WTC11 (cell line): ENCODE measurements at regions not wholly inside any gene's neighbourhood (a gene's known extent, or its start where the extent isn't known, plus 50 kb on each side); places are given as distances from the start of the nearest gene placed in this dataset.
"Not testable (repeated sequence)": the region's sequence is repeated elsewhere in the genome, so short reads cannot be mapped to it uniquely, and the experiment has no call there.

ENCODE experiments used
- ATAC-seq: fragments of 200-7000 bp; cut with Tn5 transposase; 2 replicates; pipeline ENCODE4 v1.10.0; 2021; ENCODE audit warnings: mild to moderate bottlenecking, moderate library complexity
- CTCF ChIA-PET: fragments of 300-600 bp; sonication (Branson Sonifier 250); formaldehyde crosslinking; loops from one replicate; lab custom pipeline; 2021; ENCODE audit warnings: antibody characterized with exemption; lab: Charles Lee
- POLR2A ChIA-PET: fragments of 350-600 bp; sonication (Branson Sonifier 250); formaldehyde crosslinking; loops from one replicate; lab custom pipeline; 2021; ENCODE audit warnings: antibody characterized with exemption; lab: Charles Lee
- DNase-seq: peaks from one replicate; pipeline ENCODE4 v3.0.0; 2021; ENCODE audit warnings: low spot score
- H3K27ac Mint-ChIP-seq: 2 replicates; pipeline ENCODE4 v1.8.0; 2021; ENCODE audit warnings: mixed read lengths
- H3K27me3 Mint-ChIP-seq: 2 replicates; pipeline ENCODE4 v1.8.0; 2021; ENCODE audit warnings: low read depth, mild to moderate bottlenecking, moderate library complexity, mixed read lengths
- H3K36me3 Mint-ChIP-seq: 2 replicates; pipeline ENCODE4 v1.8.0; 2021; ENCODE audit warnings: mixed read lengths
- H3K4me1 Mint-ChIP-seq: 2 replicates; pipeline ENCODE4 v1.8.0; 2022; ENCODE audit warnings: mixed read lengths
- H3K4me3 Mint-ChIP-seq: 2 replicates; pipeline ENCODE4 v1.8.0; 2021; ENCODE audit warnings: mild to moderate bottlenecking, moderate library complexity, mixed read lengths
- H3K9me3 Mint-ChIP-seq: 2 replicates; pipeline ENCODE4 v1.8.0; 2021; ENCODE audit warnings: mixed read lengths
- FOXK1 ChIP-seq: sonication (generic); formaldehyde crosslinking; IDR thresholded peaks from 2 replicates; pipeline ENCODE4 v1.8.0; 2022; ENCODE audit warnings: mild to moderate bottlenecking, moderate library complexity, missing genetic modification reagents
- GRHL2 ChIP-seq: fragments of 250-450 bp; sonication (Bioruptor Pico); IDR thresholded peaks from 2 replicates; pipeline ENCODE4 v1.8.0; 2022; ENCODE audit warnings: mild to moderate bottlenecking, moderate library complexity; ENCODE audit not compliant: insufficient replicate concordance, severe bottlenecking
- HMGA2 ChIP-seq: fragments of 250-450 bp; sonication (Bioruptor Pico); IDR thresholded peaks from 2 replicates; pipeline ENCODE4 v1.4.0; 2021; ENCODE audit warnings: mild to moderate bottlenecking, moderate library complexity
- PRRX2 ChIP-seq: fragments of 250-450 bp; sonication (Bioruptor Pico); IDR thresholded peaks from 2 replicates; pipeline ENCODE4 v1.8.0; 2021; ENCODE audit warnings: mild to moderate bottlenecking
- RELA ChIP-seq: sonication (generic); formaldehyde crosslinking; IDR thresholded peaks from 2 replicates; pipeline ENCODE4 v1.8.1; 2022; ENCODE audit warnings: missing genetic modification reagents, mild to moderate bottlenecking, borderline replicate concordance
- TEAD1 ChIP-seq: sonication (generic); formaldehyde crosslinking; IDR thresholded peaks from 2 replicates; pipeline ENCODE4 v1.8.0; 2022; ENCODE audit warnings: mild to moderate bottlenecking, missing genetic modification reagents
- TP53 ChIP-seq: sonication (generic); formaldehyde crosslinking; IDR thresholded peaks from 2 replicates; pipeline ENCODE4 v1.8.1; 2023; ENCODE audit warnings: mild to moderate bottlenecking, missing genetic modification reagents
- ZNF121 ChIP-seq: sonication (generic); formaldehyde crosslinking; IDR thresholded peaks from 2 replicates; pipeline ENCODE4 v1.8.0; 2023; ENCODE audit warnings: missing genetic modification reagents
- ZNF219 ChIP-seq: sonication (generic); formaldehyde crosslinking; IDR thresholded peaks from 2 replicates; pipeline ENCODE4 v1.8.0; 2023; ENCODE audit warnings: missing genetic modification reagents, mild to moderate bottlenecking, borderline replicate concordance
- ZNF263 ChIP-seq: sonication (generic); formaldehyde crosslinking; IDR thresholded peaks from 2 replicates; pipeline ENCODE4 v1.8.1; 2022; ENCODE audit warnings: low read depth, mild to moderate bottlenecking, moderate library complexity, missing genetic modification reagents
- ZNF416 ChIP-seq: fragments of 250-450 bp; sonication (Bioruptor Pico); IDR thresholded peaks from 2 replicates; pipeline ENCODE4 v1.9.0; 2021; ENCODE audit warnings: mild to moderate bottlenecking, inconsistent platforms
- ZNF423 ChIP-seq: fragments of 250-450 bp; sonication (Bioruptor Pico); IDR thresholded peaks from 2 replicates; pipeline ENCODE4 v2.1.2; 2022; ENCODE audit warnings: mild to moderate bottlenecking, moderate library complexity
- ZNF512 ChIP-seq: sonication (generic); formaldehyde crosslinking; IDR thresholded peaks from 2 replicates; pipeline ENCODE4 v1.8.1; 2022; ENCODE audit warnings: missing genetic modification reagents, borderline replicate concordance
- TF ChIP-seq, protein P1 (sequence below): sonication (generic); formaldehyde crosslinking; IDR thresholded peaks from 2 replicates; pipeline ENCODE4 v1.8.0; 2022; ENCODE audit warnings: mild to moderate bottlenecking, missing genetic modification reagents
- TF ChIP-seq, protein P2 (sequence below): sonication (generic); formaldehyde crosslinking; IDR thresholded peaks from 2 replicates; pipeline ENCODE4 v1.8.1; 2022; ENCODE audit warnings: low read depth, missing genetic modification reagents, borderline replicate concordance
- TF ChIP-seq, protein P3 (sequence below): fragments of 250-450 bp; sonication (Bioruptor Pico); IDR thresholded peaks from 2 replicates; pipeline ENCODE4 v2.1.2; 2022; ENCODE audit warnings: mild to moderate bottlenecking, moderate library complexity

DNA sequence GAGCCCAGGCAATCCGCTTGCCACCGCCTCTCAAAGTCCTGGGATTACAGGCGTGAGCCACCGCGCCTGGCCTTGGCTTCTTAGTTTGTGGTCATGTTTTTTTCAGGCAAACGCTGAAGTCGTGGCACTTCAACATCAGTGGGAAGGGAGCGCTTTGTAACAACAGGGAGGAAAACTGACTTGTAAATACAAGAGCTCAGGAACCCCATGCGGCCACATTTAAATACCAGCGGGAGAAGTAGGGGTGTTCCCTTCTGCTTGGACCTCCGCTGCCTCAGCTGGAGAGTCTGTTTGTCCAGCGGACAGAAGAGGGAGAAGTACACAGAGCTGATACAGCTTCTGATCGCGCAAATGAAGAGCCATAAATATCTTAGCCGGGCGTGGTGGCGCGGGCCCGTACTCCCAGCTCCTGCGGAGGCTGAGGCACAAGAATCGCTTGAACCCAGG is 108.7 kb upstream of the KMT2C start:
- H3K27me3 Mint-ChIP-seq: no peaks in the 10 kb centered on the region; the same call in 1 of the 2 replicates
- TF ChIP-seq TEAD1 (CRISPR knock-in tag): 0 out of 2 replicates have a peak, but pooled peaks have one; percentile 59
- TF ChIP-seq FOXK1 (CRISPR knock-in tag): peak; percentile 70; the same call in 1 of the 2 replicates
- TF ChIP-seq ZNF121 (CRISPR knock-in tag): peak; percentile 44; the same call in 1 of the 2 replicates
- no peak for TF ChIP-seq ZNF219
- peak; percentile 41; the same call in 1 of the 2 replicates for TF ChIP-seq ZNF423 (CRISPR knock-in tag)
- peak; percentile 25 for ATAC-seq
- H3K4me1 Mint-ChIP-seq: peaks cover 38% of the 10 kb centered on the region
- DNase-seq: peak; percentile 45
- H3K36me3 Mint-ChIP-seq: peaks cover 5% of the 10 kb centered on the region
- peak overlapping the region; percentile 65 for H3K4me3 Mint-ChIP-seq
- ChIA-PET CTCF (interaction anchor here (0.6 to 1.8 kb wide), 6 partner anchors 9 to 203 kb away, joined by 3 to 8 read pairs (median 3); no protein-coding TSS in a partner anchor), POLR2A (interaction anchor here (0.7 to 1.1 kb wide), 3 partner anchors 22 to 132 kb away, joined by 3 to 15 read pairs (median 7); no protein-coding TSS in a partner anchor)
- H3K27ac Mint-ChIP-seq: peak overlapping the region; percentile 97
- peaks cover 10% of the 10 kb centered on the region for H3K9me3 Mint-ChIP-seq

GRCh38 chr7:152543799-152544198 is 108.0 kb upstream of the KMT2C start:
- peak; percentile 84 for ATAC-seq
- peak overlapping the region; percentile 65 for H3K4me3 Mint-ChIP-seq
- H3K36me3 Mint-ChIP-seq: peaks cover 5% of the 10 kb centered on the region
- TF ChIP-seq ZNF263 (CRISPR knock-in tag) (peak; percentile 56; the same call in 1 of the 2 replicates), ZNF512 (CRISPR knock-in tag) (no peak), ZNF121 (CRISPR knock-in tag) (no peak), TP53 (CRISPR knock-in tag) (no peak), RELA (CRISPR knock-in tag) (no peak)
- TF ChIP-seq, protein P1, sequence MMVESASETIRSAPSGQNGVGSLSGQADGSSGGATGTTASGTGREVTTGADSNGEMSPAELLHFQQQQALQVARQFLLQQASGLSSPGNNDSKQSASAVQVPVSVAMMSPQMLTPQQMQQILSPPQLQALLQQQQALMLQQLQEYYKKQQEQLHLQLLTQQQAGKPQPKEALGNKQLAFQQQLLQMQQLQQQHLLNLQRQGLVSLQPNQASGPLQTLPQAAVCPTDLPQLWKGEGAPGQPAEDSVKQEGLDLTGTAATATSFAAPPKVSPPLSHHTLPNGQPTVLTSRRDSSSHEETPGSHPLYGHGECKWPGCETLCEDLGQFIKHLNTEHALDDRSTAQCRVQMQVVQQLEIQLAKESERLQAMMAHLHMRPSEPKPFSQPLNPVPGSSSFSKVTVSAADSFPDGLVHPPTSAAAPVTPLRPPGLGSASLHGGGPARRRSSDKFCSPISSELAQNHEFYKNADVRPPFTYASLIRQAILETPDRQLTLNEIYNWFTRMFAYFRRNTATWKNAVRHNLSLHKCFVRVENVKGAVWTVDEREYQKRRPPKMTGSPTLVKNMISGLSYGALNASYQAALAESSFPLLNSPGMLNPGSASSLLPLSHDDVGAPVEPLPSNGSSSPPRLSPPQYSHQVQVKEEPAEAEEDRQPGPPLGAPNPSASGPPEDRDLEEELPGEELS (CRISPR knock-in tag): peak; percentile 77; the same call in 1 of the 2 replicates
- peaks cover 38% of the 10 kb centered on the region for H3K4me1 Mint-ChIP-seq
- ChIA-PET POLR2A (interaction anchor here (1.1 kb wide), 1 partner anchor 80 kb away, joined by 15 read pairs; no protein-coding TSS in a partner anchor), CTCF (interaction anchor here (0.6 to 1.8 kb wide), 2 partner anchors 10 to 52 kb away, joined by 3 to 8 read pairs; no protein-coding TSS in a partner anchor)
- H3K27me3 Mint-ChIP-seq: no peaks in the 10 kb centered on the region; the same call in 1 of the 2 replicates
- H3K9me3 Mint-ChIP-seq: peaks cover 10% of the 10 kb centered on the region
- peak overlapping the region; percentile 97 for H3K27ac Mint-ChIP-seq
- peak; percentile 51 for DNase-seq

GRCh38 chr7:152541892-152542291 is 106.1 kb upstream of the KMT2C start:
- Mint-ChIP-seq H3K27me3 (no peaks in the 10 kb centered on the region), H3K27ac (no peak overlapping the region), H3K4me1 (peaks cover 37% of the 10 kb centered on the region), H3K4me3 (no peak overlapping the region), H3K36me3 (peaks cover 7% of the 10 kb centered on the region)
- POLR2A ChIA-PET: no interaction called here
- CTCF ChIA-PET: no interaction called here
- no peak for DNase-seq
- TF ChIP-seq, protein P2, sequence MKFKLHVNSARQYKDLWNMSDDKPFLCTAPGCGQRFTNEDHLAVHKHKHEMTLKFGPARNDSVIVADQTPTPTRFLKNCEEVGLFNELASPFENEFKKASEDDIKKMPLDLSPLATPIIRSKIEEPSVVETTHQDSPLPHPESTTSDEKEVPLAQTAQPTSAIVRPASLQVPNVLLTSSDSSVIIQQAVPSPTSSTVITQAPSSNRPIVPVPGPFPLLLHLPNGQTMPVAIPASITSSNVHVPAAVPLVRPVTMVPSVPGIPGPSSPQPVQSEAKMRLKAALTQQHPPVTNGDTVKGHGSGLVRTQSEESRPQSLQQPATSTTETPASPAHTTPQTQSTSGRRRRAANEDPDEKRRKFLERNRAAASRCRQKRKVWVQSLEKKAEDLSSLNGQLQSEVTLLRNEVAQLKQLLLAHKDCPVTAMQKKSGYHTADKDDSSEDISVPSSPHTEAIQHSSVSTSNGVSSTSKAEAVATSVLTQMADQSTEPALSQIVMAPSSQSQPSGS (CRISPR knock-in tag): no peak
- no peak for TF ChIP-seq TP53 (CRISPR knock-in tag)
- TF ChIP-seq, protein P3, sequence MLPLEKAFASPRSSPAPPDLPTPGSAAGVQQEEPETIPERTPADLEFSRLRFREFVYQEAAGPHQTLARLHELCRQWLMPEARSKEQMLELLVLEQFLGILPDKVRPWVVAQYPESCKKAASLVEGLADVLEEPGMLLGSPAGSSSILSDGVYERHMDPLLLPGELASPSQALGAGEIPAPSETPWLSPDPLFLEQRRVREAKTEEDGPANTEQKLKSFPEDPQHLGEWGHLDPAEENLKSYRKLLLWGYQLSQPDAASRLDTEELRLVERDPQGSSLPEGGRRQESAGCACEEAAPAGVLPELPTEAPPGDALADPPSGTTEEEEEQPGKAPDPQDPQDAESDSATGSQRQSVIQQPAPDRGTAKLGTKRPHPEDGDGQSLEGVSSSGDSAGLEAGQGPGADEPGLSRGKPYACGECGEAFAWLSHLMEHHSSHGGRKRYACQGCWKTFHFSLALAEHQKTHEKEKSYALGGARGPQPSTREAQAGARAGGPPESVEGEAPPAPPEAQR (CRISPR knock-in tag): no peak
- TF ChIP-seq GRHL2: no peak
- TF ChIP-seq ZNF416 (CRISPR knock-in tag): no peak
- no peak for TF ChIP-seq PRRX2 (CRISPR knock-in tag)
- TF ChIP-seq HMGA2 (CRISPR knock-in tag): no peak
- TF ChIP-seq, all 79 proteins: peak for 0
- peaks cover 10% of the 10 kb centered on the region for H3K9me3 Mint-ChIP-seq
- no peak for ATAC-seq

- not testable (repeated sequence) for H3K9me3 Mint-ChIP-seq, H3K4me3 Mint-ChIP-seq
Observed at GRCh38 chr7:152539190-152539495, 103.3 kb upstream of the KMT2C start.

More at GRCh38 chr7:152539190-152539495, 103.3 kb upstream of the KMT2C start:
- POLR2A ChIA-PET, CTCF ChIA-PET, DNase-seq, ATAC-seq, H3K27ac Mint-ChIP-seq, H3K27me3 Mint-ChIP-seq, H3K36me3 Mint-ChIP-seq: not testable (repeated sequence)
- peaks cover 21% of the 10 kb centered on the region for H3K4me1 Mint-ChIP-seq
